ENCODE measurements at regions not wholly inside any gene's neighbourhood (a gene's known extent, or its start where the extent isn't known, plus 50 kb on each side); places are given as distances from the start of the nearest gene placed in this dataset.

DNA sequence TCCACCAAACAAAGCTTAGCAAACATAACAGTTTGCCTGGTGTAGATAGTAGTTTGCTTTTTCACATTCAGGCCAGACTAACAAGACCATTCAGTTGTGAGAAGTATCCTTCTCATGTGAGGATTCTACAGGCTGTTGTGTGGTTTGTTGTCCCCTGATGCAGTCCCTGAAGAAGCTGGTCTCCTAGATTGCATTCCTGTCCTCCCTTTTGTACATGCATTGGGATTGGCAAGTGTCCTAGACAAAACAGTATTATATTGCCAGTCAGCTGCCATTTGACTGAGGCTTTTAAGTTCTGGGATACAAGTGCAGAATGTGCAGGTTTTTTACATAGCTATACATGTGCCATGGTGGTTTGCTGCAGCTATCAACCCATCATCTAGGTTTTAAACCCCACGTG lies 362.0 kb upstream of the IL12A start:
- no peak for TF ChIP-seq EZH2 (IDR thresholded peaks at IDR 0.05)
- TF ChIP-seq POLR2AphosphoS5 (IDR thresholded peaks at IDR 0.05; ENCODE audit: borderline replicate concordance, low read depth, low read length), result no peak
- TF ChIP-seq FOXP2 (optimal IDR thresholded peaks at IDR 0.05; ENCODE audit: control extremely low read depth, extremely low read length, insufficient read depth), result no peak

Measured in SK-N-MC (cell line).